ENCODE measurements at regions not wholly inside any gene's neighbourhood (a gene's known extent, or its start where the extent isn't known, plus 50 kb on each side); places are given as distances from the start of the nearest gene placed in this dataset.

- no peak overlapping the region for H3K4me3 ChIP-seq (ENCODE audit: low read depth, low read length)
- TF ChIP-seq CTCF (IDR thresholded peaks at IDR 0.05; ENCODE audit: borderline replicate concordance, insufficient read depth, low read depth, low read length), result no peak
Observed at GRCh38 chr11:131044851-131045250, 128.6 kb upstream of the SNX19 start.

- H3K4me3 ChIP-seq (ENCODE audit: low read depth, low read length), result no peak overlapping the region
- no peak for TF ChIP-seq CTCF (IDR thresholded peaks at IDR 0.05; ENCODE audit: borderline replicate concordance, insufficient read depth, low read depth, low read length)
Observed at GRCh38 chr11:131052367-131052766, 136.1 kb upstream of the SNX19 start.

GRCh38 chr11:131056036-131056435 lies 139.8 kb upstream of the SNX19 start:
- no peak for TF ChIP-seq CTCF (IDR thresholded peaks at IDR 0.05; ENCODE audit: borderline replicate concordance, insufficient read depth, low read depth, low read length)

GRCh38 chr11:131063638-131064037 lies 147.4 kb upstream of the SNX19 start:
- no peak for TF ChIP-seq CTCF (IDR thresholded peaks at IDR 0.05; ENCODE audit: borderline replicate concordance, insufficient read depth, low read depth, low read length)
- no peak overlapping the region for H3K4me3 ChIP-seq (ENCODE audit: low read depth, low read length)

More at GRCh38 chr11:131056036-131056435, 139.8 kb upstream of the SNX19 start:
- H3K4me3 ChIP-seq (ENCODE audit: low read depth, low read length), result no peak overlapping the region

- TF ChIP-seq CTCF (IDR thresholded peaks at IDR 0.05; ENCODE audit: borderline replicate concordance, insufficient read depth, low read depth, low read length), result peak; percentile 85
- H3K4me3 ChIP-seq (ENCODE audit: low read depth, low read length), result no peak overlapping the region
Observed at GRCh38 chr11:131064373-131064991, 148.2 kb upstream of the SNX19 start.

GRCh38 chr11:131065435-131066413 lies 149.4 kb upstream of the SNX19 start:
- no peak for TF ChIP-seq CTCF (IDR thresholded peaks at IDR 0.05; ENCODE audit: borderline replicate concordance, insufficient read depth, low read depth, low read length)

More at GRCh38 chr11:131065435-131066413, 149.4 kb upstream of the SNX19 start:
- H3K4me3 ChIP-seq (ENCODE audit: low read depth, low read length), result no peak overlapping the region

Measured in GM12875 (cell line).